A549 (cell line): ENCODE measurements at regions not wholly inside any gene's neighbourhood (a gene's known extent, or its start where the extent isn't known, plus 50 kb on each side); places are given as distances from the start of the nearest gene placed in this dataset.
A peak's percentile ranks its signal among the peaks of the same experiment; 100 is the strongest.

Experiments used
- ATAC-seq, 2 experiments: fragments of 200-7000 bp in 1 of 2; fragments of >200 bp in 1 of 2; cut with Nextera tagmentation in 1 of 2; cut with Tn5 transposase in 1 of 2; 3 replicates each; pipeline versions ENCODE4 v1.8.0 to v1.9.1; 2018 to 2020; ENCODE audit warnings: mild to moderate bottlenecking in 1 of 2, moderate library complexity in 1 of 2
- CTCF ChIA-PET: fragments of 300-600 bp; sonication (Branson Sonifier 250); formaldehyde crosslinking; extraction: SDS; loops from one replicate; lab custom pipeline; 2021; ENCODE audit warnings: antibody characterized with exemption, inconsistent platforms; lab: Yijun Ruan, JAX
- POLR2A ChIA-PET: fragments of 350-600 bp; formaldehyde crosslinking; extraction: SDS; loops from one replicate; lab custom pipeline; 2021; ENCODE audit warnings: antibody characterized with exemption, inconsistent platforms; lab: Yijun Ruan, JAX
- DNase-seq, 2 experiments: peaks; one replicate each; pipeline versions ENCODE4 v3.0.0 to v3.0.0-alpha.2; 2011 to 2016; ENCODE audit warnings: low read depth in 1 of 2, low spot score in 1 of 2
- FAIRE-seq: peaks from 2 replicates; lab custom pipeline; 2011; peaks lifted over from hg19 to GRCh38; lab: Jason Lieb, UNC
- H3K27ac ChIP-seq, 2 experiments: fragments of >200 bp; sonication (Bioruptor Twin); formaldehyde crosslinking; 3 replicates each; pipeline ENCODE4 v1.5.1; 2016 to 2017
- H3K4me1 ChIP-seq: fragments of >200 bp; sonication (Bioruptor Twin); formaldehyde crosslinking; 3 replicates; pipeline ENCODE4 v1.6.1; 2016
- H3K4me2 ChIP-seq: fragments of >200 bp; sonication (Bioruptor Twin); formaldehyde crosslinking; 3 replicates; pipeline ENCODE4 v1.6.1; 2016
- H3K4me3 ChIP-seq: fragments of >200 bp; sonication (Bioruptor Twin); formaldehyde crosslinking; 3 replicates; pipeline ENCODE4 v1.5.1; 2016
- H3K9me3 ChIP-seq: fragments of >200 bp; sonication (Bioruptor Twin); formaldehyde crosslinking; 3 replicates; pipeline ENCODE4 v1.6.1; 2016
- CEBPB ChIP-seq, 2 experiments: fragments of >200 bp in 1 of 2; sonication (Bioruptor Twin) in 1 of 2; formaldehyde crosslinking in 1 of 2; IDR thresholded peaks; 2 replicates each; pipeline ENCODE4 v1.6.1; 2012 to 2016
- EHMT2 ChIP-seq: fragments of 200-600 bp; sonication (generic); IDR thresholded peaks from 2 replicates; pipeline ENCODE4 v1.6.1; 2016; ENCODE audit warnings: antibody characterized with exemption, low read depth, mild to moderate bottlenecking, moderate library complexity
- ESRRA ChIP-seq: fragments of 150-350 bp; IDR thresholded peaks from 2 replicates; pipeline ENCODE4 v1.6.1; 2014; ENCODE audit warnings: mild to moderate bottlenecking, low read length, borderline replicate concordance
- FOXS1 ChIP-seq: fragments of 250-450 bp; sonication (Bioruptor Pico); IDR thresholded peaks from 2 replicates; pipeline ENCODE4 v1.5.0; 2020; ENCODE audit warnings: mild to moderate bottlenecking, moderate library complexity
- GATA3 ChIP-seq: IDR thresholded peaks from 2 replicates; pipeline ENCODE4 v1.6.1; 2012; ENCODE audit warnings: borderline replicate concordance
- HES2 ChIP-seq: fragments of >200 bp; sonication (Bioruptor Twin); formaldehyde crosslinking; IDR thresholded peaks from 2 replicates; pipeline ENCODE4 v1.6.1; 2016
- REST ChIP-seq: fragments of 200-600 bp; sonication (generic); IDR thresholded peaks from 2 replicates; pipeline ENCODE4 v1.6.1; 2016; ENCODE audit warnings: antibody characterized with exemption, mild to moderate bottlenecking, moderate library complexity
- RFX5 ChIP-seq: fragments of 450-650 bp; IDR thresholded peaks from 2 replicates; pipeline ENCODE4 v1.7.1; 2014; ENCODE audit warnings: antibody characterized with exemption, mild to moderate bottlenecking, moderate library complexity
- SMC3 ChIP-seq: fragments of >200 bp; sonication (Bioruptor Twin); formaldehyde crosslinking; IDR thresholded peaks from 3 replicates; pipeline ENCODE4 v1.6.1; 2018; ENCODE audit warnings: inconsistent platforms
- TP53 ChIP-seq: fragments of 250-450 bp; sonication (Bioruptor Pico); IDR thresholded peaks from 2 replicates; pipeline ENCODE4 v1.5.0; 2021; ENCODE audit warnings: mild to moderate bottlenecking, moderate library complexity
- WGBS: methylation state at CpG from one replicate; pipeline ENCODE4 v1.1.6; 2017; ENCODE audit errors: missing lambda C conversion rate; 5-methylcytosine and 5-hydroxymethylcytosine counted together

GRCh38 chr6:48826901-48827701 lies 636.0 kb downstream of the MMUT start (continued):
- TF ChIP-seq ESRRA (no peak), REST (no peak), HES2 (peak; percentile 65; the same call in 1 of the 2 replicates)

GRCh38 chr6:48826152-48826515 lies 636.9 kb downstream of the MMUT start:
- FAIRE-seq (no peak), DNase-seq (no peak)
- Histone ChIP-seq H3K4me3 (peak overlapping the region; percentile 23; the same call in 2 of the 3 replicates), H3K9me3 (peaks cover 11% of the 10 kb centered on the region; the same call in 2 of the 3 replicates), H3K4me1 (peaks cover 21% of the 10 kb centered on the region), H3K27ac (peak overlapping the region; percentile 81 to 96), H3K4me2 (peak overlapping the region; percentile 77)
- TF ChIP-seq RFX5, result no peak
- peak; percentile 49; the same call in 1 of the 2 replicates for TF ChIP-seq GATA3
- TF ChIP-seq TP53 (CRISPR knock-in tag), result no peak
- TF ChIP-seq EHMT2, result no peak
- no peak for TF ChIP-seq SMC3
- TF ChIP-seq REST, result no peak
- TF ChIP-seq FOXS1, result peak; percentile 21; the same call in 1 of the 2 replicates
- TF ChIP-seq, all 56 proteins: peak for 2
- POLR2A ChIA-PET, result no interaction called here
- WGBS, result 0% methylated on average over 2 of the region's 2 CpGs
- no peak for ATAC-seq
- CTCF ChIA-PET, result no interaction called here

GRCh38 chr6:48825501-48826151 lies 637.4 kb downstream of the MMUT start:
- Histone ChIP-seq H3K27ac (peak overlapping the region; percentile 81 to 96), H3K9me3 (peaks cover 11% of the 10 kb centered on the region; the same call in 2 of the 3 replicates), H3K4me2 (peak overlapping the region; percentile 77), H3K4me1 (peaks cover 21% of the 10 kb centered on the region), H3K4me3 (peak overlapping the region; percentile 23; the same call in 2 of the 3 replicates)
- TF ChIP-seq REST (no peak), CEBPB (IDR thresholded peaks at IDR 0.05) (peak; percentile 64 to 80; a peak in 3 of 4 replicates)
- ChIA-PET CTCF (no interaction called here), POLR2A (no interaction called here)
- no peak for ATAC-seq
- FAIRE-seq, result no peak
- 11% methylated on average over 3 of the region's 3 CpGs for WGBS
- peak in 1 of 2 experiments; percentile 64 for DNase-seq
